ENCODE measurements at regions not wholly inside any gene's neighbourhood (a gene's known extent, or its start where the extent isn't known, plus 50 kb on each side); places are given as distances from the start of the nearest gene placed in this dataset.
"Not testable (repeated sequence)": the region's sequence is repeated elsewhere in the genome, so short reads cannot be mapped to it uniquely, and the experiment has no call there.

GRCh38 chr5:155514105-155514563 is 500.6 kb downstream of the KIF4B start:
- no peak for FAIRE-seq

DNA sequence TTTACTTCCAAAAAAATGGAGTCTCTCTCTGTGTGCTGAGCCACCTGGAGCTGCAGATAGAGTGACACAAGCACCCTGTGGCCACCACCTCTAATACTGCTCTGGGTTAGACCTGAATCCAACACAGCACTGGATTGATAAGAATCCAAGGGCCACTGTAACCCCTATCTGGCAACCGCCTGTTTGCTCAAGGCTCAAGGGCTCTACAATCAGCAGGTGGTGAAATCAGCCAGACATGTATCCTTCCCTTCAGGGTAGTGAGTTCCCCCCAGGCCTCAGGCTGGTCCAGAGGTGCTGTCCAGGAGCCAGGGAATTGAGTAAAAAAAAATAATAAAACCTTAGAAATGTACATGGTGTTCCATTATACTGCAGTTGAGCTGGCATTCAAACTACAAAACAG is 509.0 kb downstream of the KIF4B start:
- FAIRE-seq = no peak

- no peak for FAIRE-seq
These were observed 515.8 kb downstream of the KIF4B start for GRCh38 chr5:155529362-155529761.

- FAIRE-seq = no peak
These were observed 516.5 kb downstream of the KIF4B start for GRCh38 chr5:155530046-155530445.

DNA sequence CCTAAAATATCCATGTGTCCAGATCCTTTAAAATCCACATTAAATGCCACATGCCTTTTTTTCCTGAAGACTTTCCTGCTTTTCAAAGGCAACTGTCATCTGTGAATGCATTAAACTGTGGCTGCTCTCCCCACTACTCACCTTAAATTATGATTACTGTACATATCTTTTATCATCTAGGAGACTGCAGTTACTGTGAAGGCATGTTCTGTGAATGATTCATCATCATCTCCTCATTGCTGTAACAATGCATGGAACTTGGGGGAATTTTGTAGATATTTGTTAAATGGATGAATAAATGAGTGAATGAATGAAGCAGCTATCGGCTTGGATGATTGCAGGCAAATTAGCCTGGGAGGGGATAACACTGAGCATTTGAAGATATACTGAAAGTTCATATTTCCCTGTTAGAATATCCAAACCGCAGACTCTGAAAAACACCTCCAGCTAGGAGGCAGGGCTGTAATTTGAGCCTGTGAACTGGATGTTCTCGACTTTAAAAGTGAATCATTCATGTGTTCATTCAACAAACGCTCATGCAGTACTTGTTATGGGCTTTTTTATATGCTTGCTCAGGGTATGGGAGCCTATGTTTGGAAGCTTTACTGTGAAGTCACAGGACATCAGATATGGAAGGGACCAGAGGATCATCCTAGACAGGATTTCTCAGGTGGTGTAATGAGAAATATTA is 519.2 kb downstream of the KIF4B start:
- FAIRE-seq = no peak

DNA sequence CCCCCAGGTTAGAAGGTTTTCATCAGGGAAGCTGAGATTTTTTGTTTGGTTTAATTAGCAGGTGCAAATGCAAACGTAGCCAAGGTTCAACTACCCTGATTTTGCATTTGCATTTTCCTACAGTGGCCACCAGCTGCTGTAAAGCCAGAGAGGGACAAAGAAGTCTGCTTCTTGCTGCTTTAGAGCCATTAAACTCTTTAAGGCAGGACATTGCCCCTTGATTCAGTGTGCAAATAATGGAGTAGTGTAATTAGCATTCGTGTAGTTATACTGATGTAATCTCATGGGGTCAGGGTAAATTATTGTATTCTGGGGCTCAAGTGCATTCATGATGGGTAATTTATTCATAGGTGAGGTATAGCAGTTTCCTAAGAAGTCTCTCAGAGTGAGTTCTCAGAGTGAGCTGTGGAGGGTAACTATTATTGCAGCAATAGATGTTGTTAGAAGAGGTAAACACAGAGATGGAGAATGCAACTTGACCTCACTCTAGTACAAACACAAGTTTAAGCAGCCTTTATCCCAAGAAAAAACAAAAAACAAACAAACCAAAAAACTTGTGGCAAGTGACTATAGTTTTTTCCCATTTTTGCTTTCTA is 526.5 kb downstream of the KIF4B start:
- FAIRE-seq = no peak

DNA sequence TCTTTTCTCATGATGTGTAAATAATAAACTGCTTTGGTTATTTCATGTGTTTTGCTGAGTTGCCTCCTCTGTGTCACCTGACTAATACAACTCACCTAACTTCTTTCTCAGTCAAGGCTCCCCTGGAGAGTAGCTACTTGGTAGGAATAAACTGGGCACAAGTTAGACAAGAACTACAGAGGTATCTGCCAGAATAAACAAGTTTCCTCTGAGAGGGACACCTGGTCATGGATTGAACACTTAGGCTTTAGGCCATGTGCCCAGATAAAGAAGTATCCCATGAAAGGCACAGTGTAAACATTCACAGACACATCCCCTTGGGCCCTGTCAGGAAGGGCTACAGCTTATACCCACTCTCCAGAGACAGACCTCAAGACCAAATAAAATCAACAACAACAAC is 532.5 kb downstream of the KIF4B start:
- FAIRE-seq = no peak

DNA sequence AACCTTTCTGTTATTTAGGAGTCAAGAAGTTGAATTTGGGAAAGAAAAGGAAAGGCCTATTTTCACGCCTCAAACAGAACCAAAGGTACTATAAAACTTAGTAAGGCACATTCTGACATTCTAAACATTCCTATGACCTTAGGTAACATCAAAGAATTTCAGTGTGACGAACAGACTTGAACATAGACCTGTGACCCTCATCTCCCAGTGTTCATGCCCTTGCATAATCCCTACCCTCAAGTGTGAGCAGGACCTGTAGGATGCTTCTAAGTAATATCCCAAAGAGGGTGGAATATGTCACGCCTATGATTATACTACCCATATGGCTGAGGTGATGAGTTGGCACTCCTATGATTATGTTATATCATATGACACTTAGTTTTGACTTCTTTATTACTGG is 540.9 kb downstream of the KIF4B start:
- FAIRE-seq = no peak

DNA sequence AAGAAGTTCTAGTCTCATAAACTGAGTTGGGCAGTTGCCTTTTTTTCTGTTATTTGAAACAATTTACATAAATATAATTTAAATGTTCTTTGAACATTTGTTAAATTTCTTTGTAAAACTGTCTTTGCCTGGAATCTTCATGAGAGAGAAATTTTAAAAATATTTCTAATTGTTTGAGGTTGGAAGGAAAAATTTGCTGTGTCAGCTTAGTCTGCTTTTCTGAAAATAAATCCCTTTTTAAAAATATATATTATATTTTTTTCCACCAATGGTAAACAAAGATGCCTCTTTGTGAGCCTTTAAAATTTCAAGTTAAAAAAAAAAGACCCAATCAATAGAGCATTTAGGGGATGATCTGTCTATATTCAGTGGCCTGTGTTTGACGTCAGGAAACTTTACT is 542.7 kb downstream of the KIF4B start:
- FAIRE-seq = no peak

- FAIRE-seq = no peak
These were observed 543.1 kb downstream of the KIF4B start for GRCh38 chr5:155556700-155557099.

DNA sequence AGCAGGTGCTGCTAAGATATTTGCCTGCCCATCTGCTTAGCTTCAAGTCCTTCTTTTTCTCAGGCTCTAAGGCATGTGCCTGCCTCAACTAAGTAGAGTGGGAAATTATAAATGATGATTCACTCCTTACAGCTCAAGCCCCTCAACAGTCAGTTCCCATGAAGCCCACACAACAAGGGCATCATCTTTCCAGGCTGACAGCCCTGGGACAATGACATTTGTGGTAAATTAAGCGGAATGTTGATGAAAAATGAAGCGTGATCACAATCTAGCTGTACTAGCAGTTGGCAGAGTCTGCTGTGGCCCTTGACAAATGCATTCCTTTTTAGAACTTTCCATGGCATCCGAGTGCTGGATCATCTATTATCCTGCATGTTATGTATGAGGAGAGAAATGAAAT is 548.6 kb downstream of the KIF4B start:
- FAIRE-seq = no peak

GRCh38 chr5:155564541-155564940 is 551.0 kb downstream of the KIF4B start:
- FAIRE-seq = no peak

DNA sequence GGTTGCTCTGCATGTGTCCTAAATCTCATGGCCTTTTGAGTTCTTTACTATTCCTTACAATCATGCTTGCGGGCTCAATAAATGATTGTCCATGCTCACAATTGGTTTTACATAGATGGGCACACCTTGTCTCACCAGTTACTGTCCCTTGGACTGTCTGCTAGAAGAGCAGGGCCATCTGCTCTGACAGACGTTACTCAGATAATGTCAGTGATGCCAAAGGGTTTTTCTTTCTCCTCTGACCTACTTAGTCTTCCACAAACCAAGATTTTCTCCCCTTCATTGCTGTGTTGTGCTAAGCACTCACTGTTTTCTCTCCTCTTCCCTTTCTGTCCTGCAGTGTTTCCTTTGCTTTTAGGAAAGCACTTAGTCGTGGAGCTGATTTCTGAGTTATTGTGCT is 562.3 kb downstream of the KIF4B start:
- FAIRE-seq = no peak

DNA sequence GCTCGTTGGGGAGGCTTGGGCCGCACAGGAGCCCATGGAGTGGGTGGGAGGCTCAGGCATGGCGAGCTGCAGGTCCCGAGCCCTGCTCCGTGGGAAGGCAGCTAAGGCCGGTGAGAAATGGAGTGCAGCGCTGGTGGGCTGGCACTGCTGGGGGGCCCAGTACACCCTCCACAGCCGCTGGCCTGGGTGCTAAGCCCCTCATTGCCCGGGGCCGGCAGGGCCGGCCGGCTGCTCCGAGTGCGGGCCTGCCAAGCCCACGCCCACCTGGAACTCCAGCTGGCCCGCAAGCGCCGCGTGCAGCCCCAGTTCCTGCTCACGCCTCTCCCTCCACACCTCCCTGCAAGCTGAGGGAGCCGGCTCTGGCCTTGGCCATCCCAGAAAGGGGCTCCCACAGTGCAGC is 573.3 kb downstream of the KIF4B start:
- not testable (repeated sequence) for FAIRE-seq

DNA sequence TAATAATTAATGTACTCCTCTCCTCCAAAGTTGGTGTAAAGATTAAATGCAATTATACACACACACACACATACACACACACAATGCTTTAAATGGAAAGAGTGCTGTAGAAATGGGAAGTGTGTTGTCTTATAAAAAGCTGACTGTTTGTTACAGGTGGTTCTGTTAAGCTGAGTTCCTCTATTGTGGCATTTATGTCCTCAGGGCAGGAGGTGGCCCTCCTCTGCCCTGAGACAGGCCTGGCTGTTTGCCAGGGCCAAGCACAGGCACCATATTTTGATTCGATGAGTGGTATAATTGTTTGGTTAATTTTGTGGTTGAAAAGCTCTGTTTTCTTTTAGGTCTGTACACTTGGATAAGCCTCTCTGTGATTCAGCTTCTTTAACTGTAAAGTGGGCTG is 573.9 kb downstream of the KIF4B start:
- no peak for FAIRE-seq

DNA sequence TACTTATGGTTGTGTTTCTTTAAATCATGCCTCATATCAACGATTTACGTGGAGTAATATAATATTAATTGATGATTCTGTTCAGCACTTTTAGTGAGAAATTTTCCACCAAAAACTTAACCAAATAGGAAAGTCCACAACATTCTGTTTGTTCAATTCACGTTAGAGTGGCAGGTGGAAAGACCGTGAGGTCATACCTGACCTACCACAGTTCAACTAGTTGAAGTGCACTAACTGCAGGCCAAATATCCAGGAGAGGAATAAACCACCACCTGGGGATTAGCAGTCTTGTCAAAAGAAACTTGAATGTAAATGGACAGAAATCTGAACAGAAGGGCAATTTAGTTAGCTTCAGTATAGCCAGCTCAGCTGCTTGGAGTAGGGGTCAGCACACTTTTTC is 577.7 kb downstream of the KIF4B start:
- FAIRE-seq = no peak

DNA sequence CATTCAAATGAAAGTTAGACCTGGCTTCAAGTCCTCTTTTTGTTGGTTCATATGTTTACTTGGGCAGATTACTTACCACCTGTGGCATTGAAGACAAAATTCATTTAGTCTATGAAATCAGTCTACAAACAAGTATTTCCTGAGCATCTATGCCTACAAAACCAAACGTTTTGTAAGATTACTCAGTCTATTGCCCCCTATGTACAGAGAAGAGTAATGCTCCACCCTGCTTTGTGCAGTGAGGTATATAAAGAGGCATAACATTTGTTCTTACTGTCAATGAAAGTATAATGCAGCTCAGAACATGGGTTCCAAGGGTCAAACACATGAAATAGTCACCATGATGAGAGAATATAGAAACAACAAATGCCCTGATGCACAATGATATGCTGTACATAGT is 580.7 kb downstream of the KIF4B start:
- FAIRE-seq = no peak

- no peak for FAIRE-seq
These were observed 582.2 kb downstream of the KIF4B start for GRCh38 chr5:155595791-155596190.

GRCh38 chr5:155598552-155598951 is 585.0 kb downstream of the KIF4B start:
- FAIRE-seq = no peak

GRCh38 chr5:155605920-155606319 is 592.4 kb downstream of the KIF4B start:
- FAIRE-seq = no peak

DNA sequence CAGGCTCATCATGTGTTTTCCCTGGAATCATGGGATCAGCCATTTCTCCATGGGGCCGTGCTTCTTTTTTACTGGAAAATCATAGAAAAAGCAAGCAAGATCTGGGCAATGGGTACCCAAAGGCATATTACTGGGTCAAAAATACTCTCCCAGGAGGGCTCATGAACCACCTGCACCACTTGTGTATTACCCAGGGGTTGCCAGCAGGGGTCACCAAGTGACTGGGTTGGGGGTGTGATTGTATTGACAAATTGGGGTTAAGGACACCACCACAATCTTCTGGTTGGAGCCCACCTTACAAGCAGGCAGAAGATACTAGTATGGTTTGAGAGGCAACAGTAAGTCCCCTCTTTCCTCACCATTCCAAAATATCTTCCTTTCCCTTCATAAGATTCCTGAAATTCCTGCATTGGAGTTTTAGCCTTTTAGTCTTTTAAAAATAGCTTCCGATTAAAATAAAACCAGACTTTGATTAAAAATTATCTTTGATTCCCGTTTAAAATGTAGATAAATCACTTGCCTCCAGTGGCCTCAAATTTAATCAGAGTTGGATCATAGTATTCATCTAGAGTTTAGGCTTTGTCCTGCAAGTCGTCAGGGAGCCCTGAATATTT is 603.3 kb downstream of the KIF4B start:
- no peak for FAIRE-seq

DNA sequence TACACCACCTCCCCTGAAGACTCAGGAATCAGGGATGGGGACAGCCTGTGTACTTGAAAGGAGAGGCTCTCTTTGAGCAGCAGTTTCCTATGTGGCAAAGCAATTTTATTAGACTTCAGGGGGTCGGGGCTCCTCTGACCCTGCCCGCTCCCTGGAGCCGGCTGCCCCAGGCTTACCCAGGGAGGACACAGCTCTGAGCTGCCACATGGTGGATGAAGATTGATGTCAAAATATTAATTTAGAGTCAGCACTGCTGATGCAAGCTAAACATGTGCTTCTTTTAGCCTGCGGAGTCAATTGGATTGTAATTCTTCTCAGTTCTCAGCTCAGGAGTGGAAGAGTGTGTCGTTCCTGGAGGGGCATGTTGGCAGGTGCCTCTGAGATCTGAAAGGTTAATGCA is 606.1 kb downstream of the KIF4B start:
- FAIRE-seq = no peak

GRCh38 chr5:155620821-155621410 is 607.4 kb downstream of the KIF4B start:
- FAIRE-seq = no peak

All from endometrium (tissue), 2 donors.